ENCODE measurements at regions not wholly inside any gene's neighbourhood (a gene's known extent, or its start where the extent isn't known, plus 50 kb on each side); places are given as distances from the start of the nearest gene placed in this dataset.

GRCh38 chr6:68506911-68507310 is 128.2 kb upstream of the ADGRB3 start:
- no TSS peak for BruUV-seq (replicated peaks)
- no peaks in the 10 kb centered on the region for H3K27me3 ChIP-seq (ENCODE audit: control insufficient read depth in 2 of 2, insufficient read depth in 2 of 2, low read length in 2 of 2)
- TF ChIP-seq MAX (IDR thresholded peaks at IDR 0.05; ENCODE audit: insufficient read depth, insufficient read length) = no peak
- no peak for TF ChIP-seq CTCF (IDR thresholded peaks at IDR 0.05; ENCODE audit: extremely low read depth in 1 of 2, insufficient read depth in 1 of 2, low read depth in 1 of 2, low read length in 2 of 2)
- intact Hi-C loops (cut with micrococcal nuclease) (no loop called here), dilution Hi-C loops (cut with MboI; ENCODE audit: extremely low pct_ligation_motif_present, low sequenced_read_pairs) (no loop called here)
- no peaks in the 10 kb centered on the region for H3K9me1 ChIP-seq (replicated peaks; ENCODE audit: control insufficient read depth, extremely low read depth, insufficient read depth, low read length)
- H3K4me2 ChIP-seq (ENCODE audit: insufficient read depth, low read length) = no peak overlapping the region
- FAIRE-seq (no peak), DNase-seq (ENCODE audit: low read depth, low spot score) (no peak)
- no peak overlapping the region for H3K27ac ChIP-seq (ENCODE audit: insufficient read depth, low read depth, low read length)
- no peaks in the 10 kb centered on the region for H4K20me1 ChIP-seq (replicated peaks; ENCODE audit: control insufficient read depth, extremely low read depth, insufficient read depth, low read length)
- no peak overlapping the region for H3K4me3 ChIP-seq (replicated peaks in 1 of 3; ENCODE audit: insufficient read depth in 1 of 3, low read depth in 1 of 3, low read length in 3 of 3)
- ChIA-PET CTCF (no interaction called here), POLR2A (no interaction called here)
- no peaks in the 10 kb centered on the region for H3K79me2 ChIP-seq (ENCODE audit: control insufficient read depth, insufficient read depth, low read length)
- H3K4me1 ChIP-seq (ENCODE audit: control insufficient read depth, extremely low read depth, insufficient read depth, low read length) = no peaks in the 10 kb centered on the region
- no peaks in the 10 kb centered on the region for H3K9me3 ChIP-seq (replicated peaks; ENCODE audit: control insufficient read depth, insufficient read depth, low read length)
- H2AFZ ChIP-seq (ENCODE audit: low read depth, low read length) = no peak overlapping the region
- no peaks in the 10 kb centered on the region for H3K36me3 ChIP-seq (ENCODE audit: control insufficient read depth in 2 of 2, extremely low read depth in 1 of 2, insufficient read depth in 2 of 2, low read length in 2 of 2)
- H3K9ac ChIP-seq (replicated peaks; ENCODE audit: extremely low read depth, insufficient read depth, low read length) = no peak overlapping the region

GRCh38 chr6:68502946-68503345 is 132.1 kb upstream of the ADGRB3 start:
- POLR2A ChIA-PET = no interaction called here

More at GRCh38 chr6:68502946-68503345, 132.1 kb upstream of the ADGRB3 start:
- Histone ChIP-seq H3K27me3 (ENCODE audit: control insufficient read depth in 2 of 2, insufficient read depth in 2 of 2, low read length in 2 of 2) (no peaks in the 10 kb centered on the region), H3K36me3 (ENCODE audit: control insufficient read depth in 2 of 2, extremely low read depth in 1 of 2, insufficient read depth in 2 of 2, low read length in 2 of 2) (no peaks in the 10 kb centered on the region), H3K4me1 (ENCODE audit: control insufficient read depth, extremely low read depth, insufficient read depth, low read length) (no peaks in the 10 kb centered on the region), H3K4me3 (replicated peaks in 1 of 3; ENCODE audit: insufficient read depth in 1 of 3, low read depth in 1 of 3, low read length in 3 of 3) (no peak overlapping the region), H3K9ac (replicated peaks; ENCODE audit: extremely low read depth, insufficient read depth, low read length) (no peak overlapping the region), H3K9me3 (replicated peaks; ENCODE audit: control insufficient read depth, insufficient read depth, low read length) (no peaks in the 10 kb centered on the region), H3K4me2 (ENCODE audit: insufficient read depth, low read length) (no peak overlapping the region), H3K9me1 (replicated peaks; ENCODE audit: control insufficient read depth, extremely low read depth, insufficient read depth, low read length) (no peaks in the 10 kb centered on the region), H2AFZ (ENCODE audit: low read depth, low read length) (no peak overlapping the region), H3K27ac (ENCODE audit: insufficient read depth, low read depth, low read length) (no peak overlapping the region), H3K79me2 (ENCODE audit: control insufficient read depth, insufficient read depth, low read length) (no peaks in the 10 kb centered on the region), H4K20me1 (replicated peaks; ENCODE audit: control insufficient read depth, extremely low read depth, insufficient read depth, low read length) (no peaks in the 10 kb centered on the region)
- BruUV-seq (replicated peaks) = no TSS peak
- DNase-seq (ENCODE audit: low read depth, low spot score) (no peak), FAIRE-seq (no peak)
- CTCF ChIA-PET = no interaction called here
- intact Hi-C loops (cut with micrococcal nuclease) = no loop called here
- TF ChIP-seq POLR2AphosphoS5 (IDR thresholded peaks at IDR 0.05; ENCODE audit: insufficient read depth, low read depth, low read length) (no peak), POLR2A (IDR thresholded peaks at IDR 0.05; ENCODE audit: low read depth, low read length) (no peak), FOS (IDR thresholded peaks at IDR 0.05; ENCODE audit: borderline replicate concordance, insufficient read depth, low read length) (no peak), EZH2 (IDR thresholded peaks at IDR 0.05; ENCODE audit: borderline replicate concordance, low read depth, low read length, severe bottlenecking) (no peak), GATA2 (IDR thresholded peaks at IDR 0.05; ENCODE audit: insufficient read depth, insufficient read length, low read depth, low read length) (no peak), JUN (IDR thresholded peaks at IDR 0.05; ENCODE audit: borderline replicate concordance, insufficient read depth, insufficient read length, low read depth) (no peak), MYC (IDR thresholded peaks at IDR 0.05; ENCODE audit: low read depth, low read length) (no peak), MAX (IDR thresholded peaks at IDR 0.05; ENCODE audit: insufficient read depth, insufficient read length) (no peak), CTCF (IDR thresholded peaks at IDR 0.05; ENCODE audit: extremely low read depth in 1 of 2, insufficient read depth in 1 of 2, low read depth in 1 of 2, low read length in 2 of 2) (no peak)
- dilution Hi-C loops (cut with MboI; ENCODE audit: extremely low pct_ligation_motif_present, low sequenced_read_pairs) = no loop called here

Data from endothelial cell of umbilical vein (primary cell).